ENCODE measurements at regions not wholly inside any gene's neighbourhood (a gene's known extent, or its start where the extent isn't known, plus 50 kb on each side); places are given as distances from the start of the nearest gene placed in this dataset.

DNA sequence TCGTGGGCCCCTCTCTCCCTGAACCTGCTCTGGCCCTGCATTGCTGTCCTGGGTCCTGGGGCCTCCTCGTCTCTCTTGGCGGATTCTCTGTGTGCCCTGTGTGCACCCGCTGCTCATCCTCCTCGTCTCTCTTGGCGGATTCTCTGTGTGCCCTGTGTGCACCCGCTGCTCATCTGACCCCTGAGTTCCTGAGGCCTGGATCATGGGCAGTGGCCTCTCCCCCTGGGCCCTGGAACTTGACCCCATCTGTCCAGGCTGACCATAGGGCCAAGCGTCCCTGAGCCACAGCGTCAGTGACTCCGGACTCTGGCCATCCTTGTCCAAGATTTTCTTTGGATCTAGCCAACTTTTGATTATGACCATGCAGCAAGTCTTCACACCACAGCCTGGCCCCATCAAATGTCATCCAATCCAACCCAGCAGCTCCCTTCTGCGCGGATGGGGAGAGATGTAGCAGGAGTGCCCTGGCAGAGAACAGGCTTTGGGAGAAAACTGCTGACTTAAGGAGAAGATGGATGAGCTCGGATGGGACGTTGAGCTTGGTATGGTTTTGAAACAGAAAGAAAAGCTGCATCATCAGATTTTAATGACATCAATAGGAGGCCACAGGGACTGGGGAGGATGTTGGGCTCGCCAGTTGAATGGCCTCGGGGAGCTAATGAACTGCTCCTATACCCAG lies 455.1 kb upstream of the HS6ST1 start:
- DNase-seq, result no peak

DNA sequence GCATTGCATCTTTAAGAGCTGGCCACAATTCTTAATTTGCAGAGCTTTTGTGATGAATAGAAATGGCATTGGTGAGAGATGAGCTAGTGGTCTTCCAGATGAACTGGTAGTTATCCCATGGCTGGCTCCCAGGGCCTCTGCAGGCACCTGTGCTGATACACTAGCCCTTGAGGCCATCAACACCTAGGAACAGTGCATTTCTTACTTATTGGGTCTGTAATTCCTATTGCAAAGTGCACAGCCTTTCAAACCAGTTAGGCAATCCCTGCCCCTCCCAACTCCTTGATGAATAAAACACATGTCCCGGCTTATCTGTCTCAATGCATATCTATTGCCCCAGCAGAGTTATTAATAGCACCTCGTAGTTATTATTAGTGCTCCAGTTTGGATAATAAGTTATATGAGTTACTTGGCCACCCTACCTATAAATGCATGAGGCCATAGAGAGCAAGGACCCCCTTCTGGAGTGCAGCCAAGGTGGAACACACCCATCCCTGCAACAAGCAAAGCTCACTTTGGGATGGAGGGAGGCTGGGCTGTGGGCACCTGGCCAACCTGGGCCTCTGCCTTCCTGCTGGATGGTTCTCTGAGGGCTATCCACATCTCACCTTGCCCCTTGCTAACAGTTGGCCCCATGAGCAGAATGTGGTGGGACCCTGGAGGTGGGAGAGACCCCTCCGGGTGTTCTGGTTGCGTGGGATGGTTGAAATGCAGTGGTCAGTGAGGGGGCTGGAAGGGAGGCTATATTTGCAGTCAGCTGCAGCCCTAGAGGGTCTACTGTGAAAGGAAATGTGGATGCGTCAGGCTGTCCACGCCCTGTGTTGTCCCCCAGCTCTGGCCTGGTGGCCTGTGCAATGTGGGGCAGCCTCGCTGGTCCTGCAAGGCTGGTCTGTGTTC lies 455.9 kb upstream of the HS6ST1 start:
- no peak for DNase-seq

DNA sequence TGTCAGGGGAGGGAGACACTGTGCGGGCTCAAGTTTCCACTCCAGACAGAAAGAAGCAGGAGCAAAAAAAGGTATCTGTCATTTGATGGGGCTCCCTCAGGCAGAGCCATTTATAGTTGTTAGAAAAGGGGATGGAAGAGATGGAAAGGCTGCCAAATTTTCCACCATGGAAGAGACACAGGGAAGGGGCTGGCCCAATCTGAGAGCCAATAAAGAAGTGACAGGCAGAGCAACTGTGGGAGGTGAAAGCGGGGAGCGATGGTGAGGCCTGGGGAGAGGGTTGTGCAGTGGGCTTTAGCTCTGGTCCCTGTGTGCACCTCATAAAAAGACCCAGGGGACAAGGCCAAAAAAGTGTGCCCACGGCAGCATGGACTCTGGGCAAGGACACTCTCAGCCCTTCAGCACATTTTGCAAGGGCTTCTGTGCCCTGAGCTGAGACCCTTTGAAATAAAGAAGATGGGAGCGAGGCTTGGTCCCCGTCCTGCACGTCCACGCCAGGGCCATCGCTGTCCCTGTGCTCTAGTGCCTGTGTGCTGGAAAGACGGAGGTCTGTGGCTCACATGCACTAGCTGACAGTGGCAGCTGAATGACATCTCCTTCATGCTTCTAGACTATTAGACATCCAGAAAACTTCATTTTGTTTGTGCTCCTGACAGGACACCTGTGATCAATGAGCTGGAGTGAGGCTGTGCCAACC lies 456.7 kb upstream of the HS6ST1 start:
- no peak for DNase-seq

DNA sequence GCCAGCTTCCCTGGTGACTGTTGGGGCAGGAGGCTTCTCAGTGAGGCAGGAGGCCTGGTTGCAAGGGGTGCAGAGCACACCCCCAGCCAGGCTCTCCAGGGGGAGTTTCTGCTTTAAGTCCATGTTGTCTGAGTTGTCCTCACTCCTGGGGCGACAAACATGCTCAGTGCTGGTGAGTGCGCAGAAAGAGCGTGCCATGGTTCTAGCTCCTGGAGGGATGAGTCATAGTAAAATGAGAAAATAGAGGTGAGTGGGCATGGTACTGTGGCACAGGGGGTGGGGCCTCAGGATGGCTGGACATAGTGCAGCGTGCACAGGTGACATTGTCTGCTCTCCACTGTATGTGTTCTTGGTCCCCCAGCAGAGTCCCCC lies 457.2 kb upstream of the HS6ST1 start:
- no peak for DNase-seq

DNA sequence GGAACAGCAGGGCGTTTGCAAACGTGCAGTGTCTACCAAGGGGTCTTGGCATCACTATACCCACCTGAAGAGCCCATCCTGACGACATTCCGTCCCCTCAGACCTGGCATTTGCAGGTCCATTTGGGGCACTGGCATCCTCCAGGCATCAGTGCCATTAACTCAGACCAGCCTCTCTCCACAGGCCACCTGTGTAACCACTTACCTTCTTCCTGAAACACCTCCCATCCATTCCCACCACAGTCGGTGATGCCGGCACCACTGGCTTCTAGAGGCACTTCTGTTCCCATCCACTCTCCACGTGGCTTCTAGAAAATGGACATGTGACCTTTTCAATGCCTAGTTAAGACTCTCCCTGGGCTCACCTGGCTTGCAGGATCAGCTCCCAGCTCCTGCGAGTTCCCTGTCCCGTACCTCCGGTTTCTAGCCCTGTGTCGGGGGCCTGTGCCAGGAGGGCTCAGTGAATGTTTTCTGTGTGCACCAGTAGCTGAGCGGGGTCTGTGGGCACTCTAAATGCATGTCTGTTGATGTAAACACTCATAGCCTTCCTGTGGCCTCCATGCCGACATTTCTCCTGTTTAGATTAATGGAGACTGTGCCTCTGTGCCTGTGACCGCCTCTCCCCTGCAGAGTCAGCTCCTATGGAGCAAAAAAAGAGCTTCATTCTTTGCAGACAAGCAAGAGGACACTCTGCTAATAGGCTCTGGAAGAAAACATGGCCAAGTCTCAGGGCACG lies 458.0 kb upstream of the HS6ST1 start:
- DNase-seq, result no peak

DNA sequence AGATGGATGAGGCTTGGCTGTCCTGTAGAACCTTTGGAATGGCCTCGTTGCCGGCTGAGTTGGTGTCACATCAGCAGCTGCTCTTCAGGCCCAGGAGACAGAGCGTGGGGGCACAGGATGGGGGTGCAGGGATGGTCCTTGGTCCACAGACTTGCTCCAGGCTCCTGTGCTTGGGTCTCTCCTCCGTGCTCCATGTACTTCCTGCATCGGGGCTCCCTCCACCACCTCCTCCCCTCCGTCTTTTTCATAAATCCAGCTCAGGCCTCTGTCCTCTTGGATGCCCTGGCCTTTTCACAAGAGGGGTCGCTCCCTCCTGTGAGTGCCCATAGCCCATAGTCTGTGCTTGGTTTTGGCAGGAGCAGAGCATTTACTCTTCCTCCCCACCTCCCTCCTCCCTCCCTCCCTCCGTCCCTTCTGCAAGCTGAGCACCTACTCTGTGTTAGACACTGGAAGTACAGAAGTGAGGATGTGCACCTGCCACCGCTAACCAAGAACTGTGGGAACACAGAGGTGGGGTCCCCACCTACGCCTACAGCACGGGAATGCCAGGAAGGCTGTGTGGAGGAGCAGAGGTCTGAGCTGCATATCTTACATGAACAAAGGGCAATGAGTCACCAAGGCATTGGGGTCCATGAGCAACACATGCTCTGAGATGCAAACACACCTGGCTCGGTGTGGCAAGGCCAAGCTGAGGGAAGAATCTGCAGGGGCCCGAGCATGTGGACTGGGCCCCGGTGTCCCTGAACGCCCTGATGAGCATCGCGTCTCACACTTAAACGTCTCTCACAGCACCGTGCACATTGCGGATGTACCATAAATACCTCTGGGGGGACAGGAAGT lies 458.7 kb upstream of the HS6ST1 start:
- no peak for DNase-seq

DNA sequence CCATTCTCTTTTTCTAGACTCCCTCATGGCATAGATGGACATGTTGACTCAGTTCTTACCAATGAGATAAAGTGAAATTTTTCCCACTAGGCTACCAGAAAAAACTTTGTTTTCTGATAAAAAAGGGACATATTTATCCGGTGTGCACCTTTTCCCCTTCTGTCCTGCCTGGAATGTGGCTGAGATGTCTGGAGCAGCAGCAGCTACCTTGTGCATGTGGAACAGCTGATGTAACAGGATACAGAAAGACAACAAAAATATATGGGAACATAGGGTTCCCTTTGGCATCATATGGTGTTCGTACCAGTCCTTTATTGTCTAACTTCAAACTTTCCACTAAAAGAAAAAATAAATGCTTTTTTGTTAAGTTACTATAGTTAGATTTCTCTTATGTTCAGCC lies 460.2 kb upstream of the HS6ST1 start:
- DNase-seq, result no peak

DNA sequence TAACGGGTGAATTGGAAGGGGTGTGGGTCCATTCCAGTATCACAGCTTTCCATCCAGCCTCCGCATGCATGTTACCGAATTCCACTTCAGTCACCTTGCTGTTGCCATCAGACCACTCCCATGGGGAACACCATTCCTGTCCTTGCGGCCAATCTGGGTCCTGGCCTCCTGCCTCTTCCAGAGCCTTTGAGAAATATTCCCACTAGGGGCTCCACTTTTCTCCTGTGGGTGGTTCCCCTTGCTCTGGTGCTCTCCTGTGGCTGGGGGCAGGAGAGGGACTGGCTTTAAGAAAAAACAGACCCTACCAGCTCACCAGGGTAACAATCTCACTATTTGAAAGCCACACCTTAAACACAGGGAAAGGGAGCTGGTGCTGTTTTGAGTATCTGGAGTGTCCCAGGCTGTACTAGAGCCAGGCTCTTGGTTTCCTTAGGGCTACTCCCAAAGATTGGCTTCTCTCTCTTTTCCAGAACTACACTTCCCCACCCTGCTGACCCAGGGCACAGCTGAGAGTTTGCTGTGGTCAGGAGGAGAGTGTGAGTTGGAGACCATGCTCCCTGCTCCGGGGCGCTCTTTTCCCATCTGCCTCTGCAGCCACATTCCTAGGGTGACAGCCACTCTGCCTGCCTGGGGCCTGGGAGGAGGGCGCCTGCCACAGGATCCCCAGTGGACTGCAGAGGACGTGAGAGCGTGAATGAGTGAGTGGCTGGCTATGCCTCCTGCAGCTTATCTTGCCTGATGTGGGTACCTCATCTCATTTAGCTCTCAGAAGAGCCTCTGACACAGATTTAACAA lies 460.8 kb upstream of the HS6ST1 start:
- no peak for DNase-seq

DNA sequence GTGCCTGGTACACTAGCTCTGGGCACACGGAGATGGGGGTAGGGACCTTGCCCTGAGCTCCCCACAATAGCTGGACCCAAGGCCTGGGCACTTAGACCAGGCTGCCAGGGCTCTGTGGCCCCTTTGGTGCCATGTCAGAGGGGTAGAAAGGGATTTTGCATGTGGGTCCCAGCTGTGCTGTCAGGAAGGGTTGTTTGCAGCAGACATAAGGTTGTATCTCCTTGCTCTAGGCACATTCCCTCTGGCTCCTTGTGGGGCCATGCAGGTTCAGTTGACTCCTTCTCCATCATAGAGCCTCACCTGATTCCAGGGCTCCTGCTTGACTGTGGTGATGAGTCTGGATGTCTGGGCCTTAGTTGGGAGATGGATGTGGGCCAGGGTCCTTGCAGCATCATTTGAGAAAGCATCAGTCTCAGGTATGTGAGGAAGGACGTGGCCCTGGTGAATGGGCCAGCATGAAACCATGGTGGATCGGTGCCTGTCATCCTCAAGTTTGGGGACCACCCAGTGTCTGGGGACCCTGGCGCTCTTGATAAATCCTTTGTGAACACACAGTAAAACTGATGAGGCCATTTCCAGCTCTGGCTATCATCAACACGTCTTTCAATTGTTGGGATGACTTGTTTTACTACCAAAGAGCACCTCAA lies 461.9 kb upstream of the HS6ST1 start:
- DNase-seq, result no peak

DNA sequence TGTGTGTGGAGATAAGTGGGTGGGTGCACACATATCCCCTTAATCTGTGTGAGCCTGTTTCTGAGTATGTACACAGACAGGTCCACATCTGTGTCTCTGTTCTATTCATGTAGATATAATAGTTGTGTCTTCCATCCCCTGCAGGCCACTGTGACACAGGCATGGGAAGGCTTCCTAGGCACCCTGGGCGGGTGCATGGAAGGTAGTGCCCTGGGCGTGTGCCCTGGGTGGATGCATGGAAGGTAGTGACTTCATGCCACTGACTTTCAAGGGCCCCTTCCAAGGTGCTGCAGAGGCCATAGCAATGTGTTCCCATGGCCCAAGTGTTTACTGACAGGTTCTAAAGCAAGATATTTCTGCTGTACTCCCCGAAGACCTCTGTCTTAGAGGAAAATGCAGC lies 462.5 kb upstream of the HS6ST1 start:
- DNase-seq, result no peak

DNA sequence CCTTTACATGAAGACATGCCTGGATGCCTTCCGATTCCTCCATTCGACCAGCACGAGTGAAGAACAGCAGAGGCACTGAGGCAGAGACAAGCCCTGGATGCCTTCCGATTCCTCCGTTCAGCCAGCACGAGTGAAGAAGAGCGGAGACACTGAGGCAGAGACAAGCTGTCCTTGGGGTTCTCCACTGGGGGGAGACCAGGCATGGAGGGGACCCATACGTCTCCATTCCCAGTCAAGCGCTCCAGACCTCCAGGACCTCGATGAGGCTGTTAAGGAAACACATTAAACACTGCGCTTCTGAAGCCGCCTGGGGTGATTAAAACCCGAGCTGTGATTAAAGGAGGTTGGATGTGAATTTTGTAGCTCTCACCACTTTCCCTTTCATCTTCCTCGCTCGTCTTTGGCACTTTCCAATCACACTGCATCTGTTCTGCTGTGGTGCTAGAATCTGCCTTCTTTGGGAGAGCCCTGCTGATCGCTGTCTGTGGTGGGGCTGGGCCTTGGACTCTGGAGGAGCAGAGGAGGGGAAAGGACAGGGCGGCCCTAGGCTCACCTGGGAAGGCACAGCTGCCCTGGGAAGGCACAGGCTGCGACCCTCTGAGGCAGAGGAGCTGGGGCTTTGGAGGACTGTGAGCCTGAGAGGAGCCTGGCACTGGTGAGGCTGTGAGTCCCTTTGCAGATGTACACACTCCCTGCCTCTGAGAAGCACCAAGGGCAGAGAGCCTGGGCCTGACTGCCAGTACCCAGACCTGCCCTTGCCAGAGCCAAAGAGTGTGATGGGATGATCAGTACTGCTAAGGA lies 463.1 kb upstream of the HS6ST1 start:
- DNase-seq, result no peak

DNA sequence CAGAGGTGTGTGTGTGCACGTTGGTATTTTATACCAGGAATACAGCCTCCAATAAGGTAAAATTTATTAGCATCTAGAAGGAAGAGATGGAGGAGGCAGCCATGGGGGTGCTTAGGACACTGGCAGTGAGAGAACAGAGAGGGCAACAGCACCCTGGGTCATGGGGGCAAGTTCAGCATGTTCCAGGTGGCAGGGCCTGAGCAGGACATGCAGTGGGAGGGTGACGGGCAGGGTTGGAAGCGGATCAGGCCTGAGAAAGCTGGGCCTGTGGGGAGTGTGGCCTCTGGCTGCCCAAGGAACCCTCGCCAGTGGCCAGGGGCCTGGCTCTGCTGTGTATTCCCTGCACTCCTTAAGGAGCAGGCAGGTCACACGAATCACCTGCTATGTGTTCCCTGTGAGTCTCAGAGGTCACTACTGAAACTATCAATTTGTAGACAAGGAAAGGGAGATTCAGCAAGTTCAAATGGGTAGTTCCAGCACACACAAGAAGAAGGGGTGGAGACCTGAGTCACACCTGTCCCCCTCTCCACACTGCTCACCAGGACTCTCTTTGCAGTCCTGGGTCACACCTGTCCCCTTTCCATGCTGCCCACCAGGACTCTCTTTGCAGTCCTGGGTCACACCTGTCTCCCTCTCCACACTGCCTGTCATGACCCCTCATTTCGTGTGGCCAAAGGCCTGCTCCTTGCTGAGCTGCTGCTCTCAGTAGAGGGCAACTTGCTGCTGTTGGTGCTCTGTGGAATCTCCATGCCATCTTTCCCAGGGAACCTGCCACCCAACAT lies 463.9 kb upstream of the HS6ST1 start:
- no peak for DNase-seq

DNA sequence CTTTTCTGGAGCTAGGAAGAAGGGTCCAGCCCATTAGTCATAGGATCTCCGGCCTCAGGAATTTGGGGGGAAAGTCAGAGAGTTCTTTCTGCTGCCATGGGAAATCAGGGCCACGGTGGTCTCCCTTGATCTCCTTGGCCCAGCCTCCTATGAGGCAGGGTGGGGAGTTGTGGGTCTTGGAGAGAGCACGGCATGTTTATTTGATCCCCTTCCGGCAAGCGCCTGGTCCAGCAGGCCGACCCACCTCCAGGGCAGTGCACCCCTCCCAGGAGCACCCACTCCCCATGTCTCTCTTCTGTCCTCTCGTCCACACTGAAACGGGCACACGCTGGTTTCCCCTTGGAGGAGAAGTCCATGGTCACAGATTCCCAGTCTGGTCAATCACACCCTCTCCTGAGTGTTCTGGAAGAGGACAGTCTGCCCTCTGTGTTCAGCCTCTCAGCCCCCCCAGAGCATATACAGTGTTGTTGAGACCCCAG lies 464.6 kb upstream of the HS6ST1 start:
- DNase-seq, result no peak

DNA sequence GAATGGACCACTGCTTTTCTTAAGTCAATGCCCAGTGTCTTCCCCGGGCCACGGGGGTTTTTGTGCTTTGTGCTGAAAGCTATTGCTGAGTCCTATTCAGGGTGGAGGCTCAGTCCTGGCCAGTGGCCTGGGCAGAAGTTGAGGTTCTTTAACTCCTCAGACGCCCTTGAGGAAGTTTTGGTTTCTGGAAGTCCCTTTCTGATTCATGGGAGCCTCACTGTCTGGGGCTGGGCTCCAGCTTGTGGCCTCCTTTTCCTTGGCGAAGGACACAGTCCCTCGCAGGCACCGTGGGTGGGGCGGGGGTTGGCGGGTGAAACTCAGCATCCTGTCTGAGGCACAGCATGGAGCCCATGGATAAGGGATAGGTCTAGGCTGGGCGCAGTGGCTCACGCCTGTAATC lies 465.2 kb upstream of the HS6ST1 start:
- no peak for DNase-seq

DNA sequence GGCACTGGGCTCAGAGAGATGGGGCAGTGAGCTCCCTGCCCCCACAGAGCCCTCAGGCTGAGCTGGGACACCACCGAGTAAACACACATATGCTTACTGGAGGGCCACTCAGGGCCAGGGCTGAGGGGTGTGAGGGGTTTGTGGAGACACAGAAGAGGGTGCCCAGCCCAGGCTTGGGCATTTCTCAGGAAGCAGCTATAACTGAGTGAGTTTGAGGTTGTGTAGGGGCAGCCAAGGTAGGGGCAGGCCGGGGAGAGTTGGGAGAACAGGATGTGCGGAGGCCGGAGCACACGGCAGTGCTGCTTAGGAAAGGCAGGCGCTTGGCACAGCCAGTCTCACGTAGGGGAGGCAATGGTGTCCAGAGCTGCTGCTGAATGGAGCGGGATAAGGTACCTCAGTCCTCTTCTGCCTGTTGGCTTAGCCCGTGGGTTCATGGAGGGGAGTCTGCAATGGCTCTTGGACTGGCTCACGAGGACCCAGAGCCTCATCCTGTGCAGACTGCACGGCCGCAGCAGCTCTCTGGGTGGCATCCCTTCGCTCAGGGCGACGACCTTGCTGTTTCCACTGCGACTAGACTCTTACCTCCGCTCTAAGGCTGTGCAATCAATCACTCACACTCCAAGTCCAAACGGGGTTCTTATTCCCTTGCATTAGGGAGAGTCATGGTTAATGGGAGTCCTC lies 466.1 kb upstream of the HS6ST1 start:
- no peak for DNase-seq

DNA sequence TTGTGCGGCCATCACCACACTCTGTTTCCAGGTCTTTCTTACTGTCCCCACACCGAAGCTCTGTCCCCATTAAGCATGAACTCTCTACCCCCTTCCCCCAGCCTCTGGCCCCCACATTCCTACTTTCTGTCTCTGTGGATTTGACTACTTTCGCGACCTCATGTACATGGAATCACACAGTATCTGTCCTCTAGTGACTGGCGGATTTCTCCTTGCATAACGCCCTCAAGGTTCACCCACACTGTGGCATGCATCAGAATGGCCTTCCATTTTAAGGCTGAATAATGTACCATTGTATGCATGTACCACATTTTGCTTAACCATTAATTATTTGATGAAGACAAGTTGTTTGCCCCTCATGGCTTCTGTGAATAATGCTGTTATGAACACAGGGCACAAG lies 467.6 kb upstream of the HS6ST1 start:
- DNase-seq, result no peak

DNA sequence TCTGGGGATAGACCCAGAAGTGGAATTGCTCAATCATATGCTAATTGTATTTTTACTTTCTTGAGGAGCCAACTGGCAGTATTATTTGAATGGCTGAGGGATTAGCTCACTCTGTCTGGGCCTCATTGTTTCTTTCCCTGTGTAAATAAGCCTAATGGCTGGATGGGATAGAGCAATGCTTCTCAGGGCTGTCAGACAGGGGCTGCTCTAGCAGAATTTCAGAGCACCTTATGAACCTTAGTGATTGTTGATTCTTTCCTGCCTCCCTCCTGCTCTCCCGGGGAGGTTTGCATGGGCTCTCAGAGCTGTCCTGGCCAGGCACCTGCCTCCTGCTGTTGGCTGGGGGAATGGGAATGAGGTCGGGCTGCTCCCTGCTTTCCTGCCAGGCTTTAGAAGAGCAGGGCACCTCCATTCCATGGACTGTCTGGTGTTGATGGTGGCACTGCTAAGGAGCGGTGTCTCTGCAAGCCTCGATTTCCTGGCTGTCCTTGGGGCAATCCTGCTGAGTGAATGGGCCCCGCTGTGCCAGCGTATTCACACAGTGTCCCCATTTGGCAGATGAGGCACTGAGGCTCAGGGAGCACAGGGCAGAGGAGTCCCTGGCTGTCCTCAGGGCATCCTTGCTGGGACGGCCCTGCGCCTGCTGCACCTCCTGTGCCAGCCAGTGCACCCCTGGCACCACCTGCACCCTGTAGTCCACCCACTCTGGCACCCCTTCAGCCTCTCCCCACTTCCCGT lies 468.2 kb upstream of the HS6ST1 start:
- DNase-seq, result no peak

DNA sequence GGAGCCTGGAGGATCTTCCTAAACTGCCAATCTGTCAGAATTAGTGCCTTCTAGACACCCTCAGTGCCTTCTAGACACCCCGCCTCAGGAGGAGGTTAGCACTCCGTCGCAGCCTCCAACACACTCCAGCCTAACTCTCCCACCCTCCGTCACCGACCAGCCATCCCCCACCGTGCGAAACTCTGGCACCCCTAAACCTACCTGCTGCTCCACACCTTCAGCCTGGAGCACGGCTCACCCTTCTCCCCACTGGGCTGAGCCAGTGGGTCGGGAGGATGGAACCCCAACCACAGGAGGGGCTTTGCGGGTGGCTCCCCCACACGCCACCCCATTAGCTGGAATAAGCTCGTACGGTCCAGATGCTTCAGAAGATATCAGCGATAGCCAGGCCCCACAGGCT lies 468.9 kb upstream of the HS6ST1 start:
- no peak for DNase-seq

Data from bone marrow (tissue), 2 donors.